Liver (tissue), 8 donors: ENCODE measurements at regions not wholly inside any gene's neighbourhood (a gene's known extent, or its start where the extent isn't known, plus 50 kb on each side); places are given as distances from the start of the nearest gene placed in this dataset.

ENCODE experiments used
- DNase-seq: peaks from one replicate; pipeline ENCODE4 v3.0.0-alpha.2; 2017; ENCODE audit warnings: low spot score
- H3K27ac ChIP-seq, 2 donors: one replicate each; pipeline ENCODE4 v1.7.0; 2013; ENCODE audit warnings: inconsistent platforms in 2 of 2, low read length in 2 of 2, control low read depth in 1 of 2, low read depth in 1 of 2, mild to moderate bottlenecking in 1 of 2
- H3K27me3 ChIP-seq, 4 donors: one replicate each; pipeline versions ENCODE4 v1.6.1 to v1.7.0; 2013; ENCODE audit warnings: low read length in 3 of 4, inconsistent platforms in 1 of 4, mild to moderate bottlenecking in 1 of 4, moderate library complexity in 1 of 4; ENCODE audit not compliant: control insufficient read depth in 4 of 4, insufficient read depth in 4 of 4
- H3K36me3 ChIP-seq, 4 donors: one replicate each; pipeline versions ENCODE4 v1.6.1 to v1.7.0; 2013; ENCODE audit warnings: low read length in 3 of 4, mild to moderate bottlenecking in 3 of 4, low read depth in 1 of 4, moderate library complexity in 1 of 4; ENCODE audit not compliant: control insufficient read depth in 4 of 4, insufficient read depth in 3 of 4
- H3K4me1 ChIP-seq, 4 donors: one replicate each; pipeline versions ENCODE4 v1.6.1 to v1.7.0; 2013; ENCODE audit warnings: low read length in 3 of 4, mild to moderate bottlenecking in 3 of 4, moderate library complexity in 1 of 4; ENCODE audit not compliant: control insufficient read depth in 4 of 4, insufficient read depth in 4 of 4
- H3K4me3 ChIP-seq, 3 donors: one replicate each; pipeline versions ENCODE4 v1.6.1 to v1.7.0; 2013; ENCODE audit warnings: low read length in 3 of 3, control low read depth in 1 of 3, low read depth in 1 of 3, mild to moderate bottlenecking in 1 of 3
- H3K9ac ChIP-seq, 2 donors: one replicate each; pipeline ENCODE4 v1.7.0; 2013; ENCODE audit warnings: low read length in 2 of 2, mild to moderate bottlenecking in 2 of 2, moderate library complexity in 2 of 2, control low read depth in 1 of 2, low read depth in 1 of 2
- H3K9me3 ChIP-seq, 4 donors: one replicate each; pipeline versions ENCODE4 v1.6.1 to v1.7.0; 2013; ENCODE audit warnings: low read length in 3 of 4; ENCODE audit not compliant: control insufficient read depth in 4 of 4
- CTCF ChIP-seq: fragments of 150-350 bp; IDR thresholded peaks from 2 replicates; pipeline ENCODE4 v1.5.1; 2017; ENCODE audit warnings: improper control_type of control experiment, low read depth, low read length; ENCODE audit not compliant: missing input control
- EGR1 ChIP-seq, 2 donors: IDR thresholded peaks; 2 replicates each; pipeline ENCODE4 v1.6.1; 2016 to 2018; ENCODE audit warnings: antibody characterized with exemption in 2 of 2, low read depth in 2 of 2
- FOXA1 ChIP-seq: IDR thresholded peaks from 2 replicates; pipeline ENCODE4 v1.6.1; 2016; ENCODE audit warnings: antibody characterized with exemption
- FOXA2 ChIP-seq: IDR thresholded peaks from 2 replicates; pipeline ENCODE4 v1.6.1; 2016; ENCODE audit warnings: antibody characterized with exemption
- GABPA ChIP-seq, 2 donors: IDR thresholded peaks in 1 of 2; conservative IDR thresholded peaks in 1 of 2; 2 replicates each; pipeline ENCODE4 v1.6.1; 2016; ENCODE audit warnings: antibody characterized with exemption in 2 of 2, mild to moderate bottlenecking in 1 of 2, moderate library complexity in 1 of 2
- HNF4A ChIP-seq, 2 donors: conservative IDR thresholded peaks; 2 replicates each; pipeline ENCODE4 v1.6.1; 2016; ENCODE audit warnings: antibody characterized with exemption in 2 of 2, mild to moderate bottlenecking in 2 of 2
- HNF4G ChIP-seq: IDR thresholded peaks from 2 replicates; pipeline ENCODE4 v1.6.1; 2016; ENCODE audit warnings: antibody characterized with exemption
- JUND ChIP-seq, 2 donors: IDR thresholded peaks; 2 replicates each; pipeline ENCODE4 v1.6.1; 2016; ENCODE audit warnings: antibody characterized with exemption in 2 of 2
- MAX ChIP-seq: IDR thresholded peaks from 2 replicates; pipeline ENCODE4 v1.6.1; 2016; ENCODE audit warnings: antibody characterized with exemption
- NR2F2 ChIP-seq: IDR thresholded peaks from 2 replicates; pipeline ENCODE4 v1.6.1; 2016; ENCODE audit warnings: antibody characterized with exemption
- REST ChIP-seq: IDR thresholded peaks from 2 replicates; pipeline ENCODE4 v1.6.1; 2016; ENCODE audit warnings: antibody characterized with exemption, mild to moderate bottlenecking
- RXRA ChIP-seq, 2 donors: IDR thresholded peaks; 2 replicates each; pipeline ENCODE4 v1.6.1; 2017 to 2018; ENCODE audit warnings: antibody characterized with exemption in 2 of 2, mild to moderate bottlenecking in 1 of 2
- SP1 ChIP-seq: IDR thresholded peaks from 2 replicates; pipeline ENCODE4 v1.6.1; 2018; ENCODE audit warnings: antibody characterized with exemption, mild to moderate bottlenecking
- TAF1 ChIP-seq: conservative IDR thresholded peaks from 2 replicates; pipeline ENCODE4 v1.6.1; 2016; ENCODE audit warnings: antibody characterized with exemption, mild to moderate bottlenecking
- YY1 ChIP-seq: IDR thresholded peaks from 2 replicates; pipeline ENCODE4 v1.6.1; 2016; ENCODE audit warnings: antibody characterized with exemption, mild to moderate bottlenecking
- ZBTB33 ChIP-seq: IDR thresholded peaks from 2 replicates; pipeline ENCODE4 v1.6.1; 2016; ENCODE audit warnings: antibody characterized with exemption
- WGBS: extraction: QIAGEN DNeasy Blood & Tissue Kit; methylation state at CpG from one replicate; pipeline ENCODE4 v1.1.7; 2013; 5-methylcytosine and 5-hydroxymethylcytosine counted together
- donor health status: healthy.
- donor health status: healthy.
- donor health status: healthy.
- donor health status: healthy.
- donor health status: healthy.

GRCh38 chr14:42460673-42461072 lies 854.0 kb downstream of the LRFN5 start:
- DNase-seq = no peak
- no peak overlapping the region for H3K4me3 ChIP-seq
- H3K27me3 ChIP-seq = peaks cover 0 to 9% (median 0%) of the 10 kb centered on the region in 4 donors
- 56% methylated on average over 1 of the region's 1 CpG for WGBS
- no peaks in the 10 kb centered on the region for H3K4me1 ChIP-seq
- no peak for TF ChIP-seq NR2F2
- TF ChIP-seq YY1 = no peak
- no peak for TF ChIP-seq SP1
- no peak for TF ChIP-seq EGR1 (IDR thresholded peaks at IDR 0.05; ENCODE audit: low read depth in 2 of 2)
- no peak for TF ChIP-seq HNF4A (conservative IDR thresholded peaks at IDR 0.05)
- TF ChIP-seq TAF1 = no peak
- TF ChIP-seq ZBTB33 = no peak
- TF ChIP-seq CTCF = no peak
- no peak for TF ChIP-seq REST
- no peak for TF ChIP-seq MAX
- no peak overlapping the region for H3K9ac ChIP-seq
- peaks cover 0 to 6% (median 0%) of the 10 kb centered on the region in 4 donors for H3K9me3 ChIP-seq
- H3K27ac ChIP-seq = no peak overlapping the region
- H3K36me3 ChIP-seq = no peaks in the 10 kb centered on the region

- Histone ChIP-seq H3K36me3 (no peaks in the 10 kb centered on the region), H3K9ac (no peak overlapping the region), H3K27me3 (peaks cover 0 to 9% (median 0%) of the 10 kb centered on the region in 4 donors), H3K9me3 (peaks cover 0 to 6% (median 0%) of the 10 kb centered on the region in 4 donors), H3K4me1 (no peaks in the 10 kb centered on the region), H3K27ac (no peak overlapping the region), H3K4me3 (no peak overlapping the region)
- DNase-seq = no peak
- WGBS = 86% methylated on average over 3 of the region's 3 CpGs
- TF ChIP-seq FOXA2 (no peak), JUND (IDR thresholded peaks at IDR 0.05) (no peak), SP1 (no peak), RXRA (IDR thresholded peaks at IDR 0.05) (no peak), MAX (no peak), EGR1 (IDR thresholded peaks at IDR 0.05; ENCODE audit: low read depth in 2 of 2) (no peak), HNF4A (conservative IDR thresholded peaks at IDR 0.05) (no peak), FOXA1 (no peak), TAF1 (no peak), GABPA (IDR thresholded peaks at IDR 0.05 in 1 of 2, conservative IDR thresholded peaks at IDR 0.05 in 1 of 2) (no peak), CTCF (no peak), HNF4G (no peak), ZBTB33 (no peak)
Measured at GRCh38 chr14:42459171-42459685, 852.6 kb downstream of the LRFN5 start.
